ENCODE measurements at regions not wholly inside any gene's neighbourhood (a gene's known extent, or its start where the extent isn't known, plus 50 kb on each side); places are given as distances from the start of the nearest gene placed in this dataset.

- H3F3A ChIP-seq (ENCODE audit: insufficient read depth, low read length, poor library complexity, severe bottlenecking) = no peaks in the 10 kb centered on the region
- TF ChIP-seq EP300 (conservative IDR thresholded peaks at IDR 0.05; ENCODE audit: poor library complexity, severe bottlenecking) = no peak
- TF ChIP-seq POLR2AphosphoS5 (IDR thresholded peaks at IDR 0.05) = no peak
- TF ChIP-seq MXI1 (conservative IDR thresholded peaks at IDR 0.05; ENCODE audit: poor library complexity, severe bottlenecking) = no peak
- no peak for TF ChIP-seq REST (IDR thresholded peaks at IDR 0.05; ENCODE audit: borderline replicate concordance)
These were observed 90.9 kb downstream of the CTTN start for GRCh38 chr11:70489276-70489675.

DNA sequence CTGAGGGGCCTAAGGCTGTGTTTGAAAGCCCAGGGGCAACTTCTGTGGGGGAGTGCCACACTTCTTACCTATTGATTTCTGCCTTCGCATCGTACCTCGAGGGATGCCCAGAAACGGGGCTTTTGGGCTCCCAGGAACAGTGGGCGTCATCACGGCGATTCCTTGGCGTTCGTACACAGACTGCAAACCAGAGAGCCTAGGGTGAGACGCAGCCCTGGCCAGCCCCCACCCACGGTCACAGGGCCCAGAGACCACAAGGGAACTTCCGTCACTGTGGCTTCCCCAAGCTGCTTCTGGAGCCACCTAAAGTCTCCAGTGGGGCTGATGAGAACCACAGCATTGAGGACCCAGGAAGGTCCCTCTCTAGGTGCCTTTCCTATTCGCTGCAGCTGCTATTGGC, 91.9 kb downstream of the CTTN start:
- no peak overlapping the region for H3K27ac ChIP-seq (ENCODE audit: low read length)
- H3K79me2 ChIP-seq (replicated peaks; ENCODE audit: insufficient read depth, low read length) = no peaks in the 10 kb centered on the region
- no peak overlapping the region for H3K4me2 ChIP-seq (ENCODE audit: low read length)
- no peaks in the 10 kb centered on the region for H3F3A ChIP-seq (ENCODE audit: insufficient read depth, low read length, poor library complexity, severe bottlenecking)
- H3K9me3 ChIP-seq (ENCODE audit: low read length) = peaks cover 6% of the 10 kb centered on the region
- H3K4me3 ChIP-seq (ENCODE audit: low read length) = no peak overlapping the region
- H2AFZ ChIP-seq (ENCODE audit: low read depth, low read length) = no peak overlapping the region
- H4K20me1 ChIP-seq (ENCODE audit: insufficient read depth) = no peaks in the 10 kb centered on the region
- H3K9ac ChIP-seq (ENCODE audit: low read length) = no peak overlapping the region
- no peaks in the 10 kb centered on the region for H3K27me3 ChIP-seq (ENCODE audit: insufficient read depth, low read depth, low read length)
- TF ChIP-seq POLR2AphosphoS5 (IDR thresholded peaks at IDR 0.05) (no peak), CTCF (IDR thresholded peaks at IDR 0.05; ENCODE audit: poor library complexity, severe bottlenecking) (no peak), EP300 (conservative IDR thresholded peaks at IDR 0.05; ENCODE audit: poor library complexity, severe bottlenecking) (no peak), RAD21 (conservative IDR thresholded peaks at IDR 0.05) (no peak), REST (IDR thresholded peaks at IDR 0.05; ENCODE audit: borderline replicate concordance) (no peak), EZH2 (IDR thresholded peaks at IDR 0.05; ENCODE audit: borderline replicate concordance, insufficient read depth, low read length, poor library complexity, severe bottlenecking) (no peak)
- H3K9me2 ChIP-seq (ENCODE audit: insufficient read depth, low read length) = no peaks in the 10 kb centered on the region
- peaks cover 15% of the 10 kb centered on the region for H3K36me3 ChIP-seq (ENCODE audit: insufficient read depth, low read length)

More at GRCh38 chr11:70489276-70489675, 90.9 kb downstream of the CTTN start:
- H3K9me2 ChIP-seq (ENCODE audit: insufficient read depth, low read length) = no peaks in the 10 kb centered on the region
- H3K27ac ChIP-seq (ENCODE audit: low read length) = no peak overlapping the region
- H3K9me3 ChIP-seq (ENCODE audit: low read length) = peaks cover 6% of the 10 kb centered on the region
- no peaks in the 10 kb centered on the region for H3K79me2 ChIP-seq (replicated peaks; ENCODE audit: insufficient read depth, low read length)
- no peaks in the 10 kb centered on the region for H3K27me3 ChIP-seq (ENCODE audit: insufficient read depth, low read depth, low read length)
- peaks cover 15% of the 10 kb centered on the region for H3K36me3 ChIP-seq (ENCODE audit: insufficient read depth, low read length)
- no peaks in the 10 kb centered on the region for H4K20me1 ChIP-seq (ENCODE audit: insufficient read depth)
- H3K9ac ChIP-seq (ENCODE audit: low read length) = no peak overlapping the region
- H3K4me2 ChIP-seq (ENCODE audit: low read length) = no peak overlapping the region
- H3K4me3 ChIP-seq (ENCODE audit: low read length) = no peak overlapping the region
- no peak overlapping the region for H2AFZ ChIP-seq (ENCODE audit: low read depth, low read length)
